LNCAP (cell line): ENCODE measurements at regions not wholly inside any gene's neighbourhood (a gene's known extent, or its start where the extent isn't known, plus 50 kb on each side); places are given as distances from the start of the nearest gene placed in this dataset.

ENCODE experiments used
- TF ChIP-seq, protein P1 (sequence below): fragments of 450-650 bp; IDR thresholded peaks from 2 replicates; pipeline ENCODE4 v1.5.1; 2017; ENCODE audit warnings: mild to moderate bottlenecking

DNA sequence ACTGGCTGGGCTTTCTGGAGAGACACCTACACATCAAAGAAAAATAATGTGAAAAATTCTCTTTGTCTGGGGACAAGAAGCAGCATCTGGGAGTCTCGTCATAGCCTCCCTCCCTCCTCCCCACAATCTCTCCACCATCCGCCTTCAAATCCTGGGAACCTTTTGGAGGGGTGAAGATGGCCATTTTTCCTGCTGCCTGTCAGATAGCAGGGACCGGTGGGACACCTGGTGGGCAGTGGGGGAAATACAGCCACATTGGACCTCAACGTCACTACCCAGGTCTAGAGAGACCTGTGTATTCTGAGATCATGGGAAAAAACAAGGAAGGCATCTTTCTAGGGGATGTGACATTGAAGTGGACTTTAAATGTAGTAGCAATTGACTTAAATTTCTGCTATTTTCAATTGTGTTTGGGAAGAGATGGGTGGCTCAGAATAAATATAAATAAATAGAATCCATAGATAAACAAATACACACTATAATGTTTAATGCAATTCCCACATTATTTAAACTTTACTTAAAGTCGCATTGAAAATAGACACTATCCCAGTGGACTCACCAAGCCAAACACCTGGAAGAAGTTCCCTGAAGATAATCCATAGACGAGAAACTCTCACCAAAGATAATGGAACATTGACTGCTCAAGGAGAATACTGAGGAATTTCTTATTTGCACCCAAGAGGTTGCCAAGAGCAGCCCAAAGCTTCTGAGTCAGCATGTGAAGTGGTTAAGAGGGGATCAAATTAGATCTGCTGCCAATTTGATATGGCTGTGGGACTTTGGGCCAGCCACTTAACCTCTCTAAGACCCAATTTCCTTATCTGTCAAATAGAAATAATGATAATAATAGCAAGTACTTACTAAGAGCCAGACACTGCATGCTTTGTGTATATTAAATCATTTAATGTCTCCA, 147.6 kb upstream of the CAMK1G start:
- TF ChIP-seq, protein P1, sequence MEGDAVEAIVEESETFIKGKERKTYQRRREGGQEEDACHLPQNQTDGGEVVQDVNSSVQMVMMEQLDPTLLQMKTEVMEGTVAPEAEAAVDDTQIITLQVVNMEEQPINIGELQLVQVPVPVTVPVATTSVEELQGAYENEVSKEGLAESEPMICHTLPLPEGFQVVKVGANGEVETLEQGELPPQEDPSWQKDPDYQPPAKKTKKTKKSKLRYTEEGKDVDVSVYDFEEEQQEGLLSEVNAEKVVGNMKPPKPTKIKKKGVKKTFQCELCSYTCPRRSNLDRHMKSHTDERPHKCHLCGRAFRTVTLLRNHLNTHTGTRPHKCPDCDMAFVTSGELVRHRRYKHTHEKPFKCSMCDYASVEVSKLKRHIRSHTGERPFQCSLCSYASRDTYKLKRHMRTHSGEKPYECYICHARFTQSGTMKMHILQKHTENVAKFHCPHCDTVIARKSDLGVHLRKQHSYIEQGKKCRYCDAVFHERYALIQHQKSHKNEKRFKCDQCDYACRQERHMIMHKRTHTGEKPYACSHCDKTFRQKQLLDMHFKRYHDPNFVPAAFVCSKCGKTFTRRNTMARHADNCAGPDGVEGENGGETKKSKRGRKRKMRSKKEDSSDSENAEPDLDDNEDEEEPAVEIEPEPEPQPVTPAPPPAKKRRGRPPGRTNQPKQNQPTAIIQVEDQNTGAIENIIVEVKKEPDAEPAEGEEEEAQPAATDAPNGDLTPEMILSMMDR: peak; percentile 85

DNA sequence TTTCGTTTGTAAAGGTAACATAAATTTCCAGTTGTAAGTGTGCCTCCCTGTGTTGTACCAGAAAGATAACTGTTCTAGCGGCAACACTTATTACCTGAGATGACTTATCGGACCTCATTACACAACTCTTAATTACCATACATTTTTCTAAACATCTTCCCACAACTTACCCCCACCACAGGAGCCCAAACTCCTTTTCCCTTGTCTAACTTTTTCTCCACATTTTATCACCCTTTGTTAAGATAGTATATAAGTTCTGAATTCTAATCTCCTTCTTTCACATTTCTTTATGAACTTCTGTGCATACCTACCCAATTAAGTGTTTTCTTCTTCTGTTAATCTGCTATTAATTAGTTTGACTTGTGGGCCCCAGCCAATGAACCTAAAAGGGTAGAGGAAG, 143.7 kb upstream of the CAMK1G start:
- TF ChIP-seq, protein P1: no peak

DNA sequence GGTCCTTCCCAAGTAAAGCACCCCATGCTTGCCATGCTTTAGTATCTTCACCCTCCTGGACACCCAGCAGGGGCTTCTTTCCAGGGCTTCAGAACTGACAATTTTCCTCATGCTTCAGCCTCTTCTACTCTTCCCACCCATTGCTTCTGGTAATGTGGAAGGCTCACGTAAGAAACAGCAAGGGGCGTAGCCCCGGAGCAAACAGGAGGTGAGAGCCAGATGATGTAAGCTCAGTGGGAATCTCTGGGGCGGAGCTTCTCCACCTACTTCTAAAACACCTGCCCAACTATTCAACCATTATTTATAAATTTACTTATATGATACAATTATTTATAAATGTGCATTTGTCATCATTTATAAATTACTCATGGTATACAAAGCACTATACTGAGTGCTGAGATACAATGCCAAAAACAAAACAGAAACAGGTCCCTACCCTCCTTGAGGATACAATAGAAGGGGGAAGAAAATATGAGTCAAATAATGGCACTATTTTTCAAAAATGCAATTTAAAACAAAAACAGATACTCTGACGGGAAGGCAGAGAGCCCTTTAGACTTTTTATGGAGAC, 140.1 kb upstream of the CAMK1G start:
- TF ChIP-seq, protein P1: no peak

DNA sequence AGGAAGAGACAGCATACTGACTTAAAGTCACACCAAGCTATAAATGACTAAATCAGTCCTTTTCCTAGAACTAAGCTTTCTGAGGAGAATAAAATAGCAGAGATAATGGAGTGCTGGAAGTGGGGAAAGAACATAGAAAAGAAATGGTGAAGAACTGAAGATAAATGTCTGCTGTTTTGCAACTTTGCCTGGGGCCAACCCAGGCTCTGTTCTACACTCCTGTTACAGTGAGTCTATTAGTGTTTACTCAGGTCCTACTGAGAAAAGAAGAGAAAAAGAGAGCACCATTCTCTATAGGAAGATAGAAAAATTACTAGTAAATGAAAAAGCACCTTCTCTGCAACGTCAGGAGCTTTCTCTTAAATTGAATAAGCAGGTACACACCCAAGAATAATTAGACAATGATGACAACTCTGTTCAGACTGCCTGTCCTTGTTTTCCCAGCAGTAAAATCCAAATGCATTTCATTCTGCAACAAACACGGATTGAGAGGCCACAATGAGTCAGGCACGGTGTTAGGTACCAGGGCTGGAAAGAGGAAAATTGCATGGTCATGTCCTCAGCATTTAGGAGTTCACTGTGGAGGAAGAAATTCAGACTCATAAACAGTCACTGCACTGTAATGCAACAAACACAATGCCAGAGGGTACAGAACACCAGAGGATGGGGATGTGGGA, 139.4 kb upstream of the CAMK1G start:
- TF ChIP-seq, protein P1: no peak

DNA sequence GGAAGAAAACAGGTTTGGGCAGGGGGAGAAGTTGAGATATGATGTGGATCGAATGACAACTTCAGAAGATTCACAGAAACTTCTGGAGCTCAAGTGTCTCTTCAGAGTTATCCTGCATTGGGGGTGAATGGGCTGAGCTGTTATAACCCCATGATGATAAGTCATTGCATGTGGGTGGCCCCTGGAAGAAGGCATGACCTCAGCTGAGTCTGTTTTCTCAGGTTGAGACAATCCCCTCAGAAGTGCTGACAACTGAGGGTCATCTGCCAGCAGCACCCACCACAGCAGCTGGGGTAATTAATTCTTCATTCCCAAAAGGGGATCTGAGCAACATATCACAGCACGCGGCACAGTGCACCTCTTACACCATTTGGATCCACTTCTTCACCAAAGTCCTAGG, 138.6 kb upstream of the CAMK1G start:
- TF ChIP-seq, protein P1: no peak

DNA sequence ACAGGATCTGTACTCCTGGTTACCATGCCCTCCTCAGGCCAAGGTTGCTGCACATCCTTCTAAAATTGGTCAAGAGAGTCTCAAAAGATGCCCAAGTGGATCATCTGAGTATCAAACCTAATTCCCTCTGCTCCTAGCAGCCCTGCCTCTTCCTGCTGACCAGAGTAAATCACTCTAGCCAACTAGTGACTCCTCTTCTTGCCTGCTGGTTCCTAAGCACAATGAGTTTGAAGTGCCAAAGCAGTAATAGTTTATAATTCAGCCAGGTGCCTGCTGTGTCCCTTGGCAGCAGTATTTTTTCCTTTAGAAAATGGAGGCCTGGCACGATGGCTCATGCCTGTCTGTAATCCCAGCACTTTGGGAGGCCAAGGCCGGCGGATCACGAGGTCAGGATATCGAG, 137.9 kb upstream of the CAMK1G start:
- TF ChIP-seq, protein P1: no peak

DNA sequence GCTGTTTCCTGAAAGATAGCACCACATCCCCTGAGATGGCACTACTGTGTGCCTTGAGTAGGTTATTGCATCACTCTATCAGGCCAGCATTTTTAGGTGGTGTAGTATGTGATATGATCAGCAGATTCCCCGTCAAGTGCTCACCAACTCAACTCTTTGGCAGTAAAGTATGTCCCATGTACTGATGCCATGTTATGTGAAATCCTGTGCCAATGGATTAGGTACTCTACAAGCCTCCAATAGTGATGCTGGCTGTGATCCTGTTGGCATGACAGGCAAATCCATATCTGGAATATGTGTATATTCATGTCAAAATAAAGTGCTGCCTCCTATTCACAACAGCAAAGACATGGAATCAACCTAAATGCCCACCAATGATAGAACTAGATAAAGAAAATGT, 137.2 kb upstream of the CAMK1G start:
- TF ChIP-seq, protein P1: no peak
